Fibroblast of lung (primary cell): ENCODE measurements at regions not wholly inside any gene's neighbourhood (a gene's known extent, or its start where the extent isn't known, plus 50 kb on each side); places are given as distances from the start of the nearest gene placed in this dataset.
"Not testable (repeated sequence)": the region's sequence is repeated elsewhere in the genome, so short reads cannot be mapped to it uniquely, and the experiment has no call there.

ENCODE experiments used
- DNase-seq, 2 donors: peaks; one replicate each; pipeline versions ENCODE4 v3.0.0 to v3.0.0-alpha.2; 2010; ENCODE audit warnings: low read depth in 2 of 2
- H2AFZ ChIP-seq: 2 replicates; pipeline ENCODE4 v1.5.1; 2012; ENCODE audit warnings: low read length, control low read depth, inconsistent platforms
- H3K27ac ChIP-seq: 2 replicates; pipeline ENCODE4 v1.5.1; 2011; ENCODE audit warnings: low read length, control low read depth; ENCODE audit not compliant: insufficient read depth
- H3K27me3 ChIP-seq: 2 replicates; pipeline ENCODE4 v1.5.1; 2011; ENCODE audit warnings: mild to moderate bottlenecking, low read length; ENCODE audit not compliant: control insufficient read depth, insufficient read depth
- H3K36me3 ChIP-seq: 2 replicates; pipeline ENCODE4 v1.5.1; 2011; ENCODE audit warnings: low read length; ENCODE audit not compliant: control insufficient read depth, insufficient read depth
- H3K4me1 ChIP-seq: 2 replicates; pipeline ENCODE4 v1.5.1; 2011; ENCODE audit warnings: low read length; ENCODE audit not compliant: control insufficient read depth, insufficient read depth; ENCODE audit errors: extremely low read depth
- H3K4me2 ChIP-seq: 2 replicates; pipeline ENCODE4 v1.5.1; 2011; ENCODE audit warnings: low read length, control low read depth; ENCODE audit not compliant: insufficient read depth; ENCODE audit errors: extremely low read depth
- H3K4me3 ChIP-seq, 4 experiments: fragments of 200-600 bp in 1 of 4; sonication (generic) in 1 of 4; replicated peaks in 1 of 4; 2 replicates each; pipeline ENCODE4 v1.5.1; 2011 to 2016; ENCODE audit warnings: low read length in 4 of 4, low read depth in 3 of 4, mild to moderate bottlenecking in 3 of 4, control low read depth in 2 of 4, inconsistent platforms in 1 of 4, mixed read lengths in 1 of 4; ENCODE audit not compliant: insufficient read depth in 1 of 4; ENCODE audit errors: control extremely low read depth in 1 of 4
- H3K79me2 ChIP-seq: 2 replicates; pipeline ENCODE4 v1.5.1; 2012; ENCODE audit warnings: mild to moderate bottlenecking, low read length, inconsistent platforms; ENCODE audit not compliant: control insufficient read depth, insufficient read depth
- H3K9ac ChIP-seq: 2 replicates; pipeline ENCODE4 v1.5.1; 2011; ENCODE audit warnings: mild to moderate bottlenecking, low read length, control low read depth; ENCODE audit not compliant: insufficient read depth
- H3K9me3 ChIP-seq: 2 replicates; pipeline ENCODE4 v1.5.1; 2012; ENCODE audit warnings: low read depth, low read length; ENCODE audit not compliant: control insufficient read depth, insufficient read depth
- H4K20me1 ChIP-seq: 2 replicates; pipeline ENCODE4 v1.5.1; 2011; ENCODE audit warnings: low read length; ENCODE audit not compliant: control insufficient read depth, insufficient read depth; ENCODE audit errors: extremely low read depth
- EZH2 ChIP-seq: IDR thresholded peaks from 2 replicates; pipeline ENCODE4 v1.5.1; 2012; ENCODE audit warnings: low read length, control low read depth, mild to moderate bottlenecking; ENCODE audit errors: missing control alignments
- TF ChIP-seq, protein P1 (sequence below), 2 donors: IDR thresholded peaks in 1 of 2; conservative IDR thresholded peaks in 1 of 2; 1 replicate in 1 of 2; 2 replicates in 1 of 2; pipeline ENCODE4 v1.5.1; 2011 to 2012; ENCODE audit warnings: low read length in 2 of 2, control low read depth in 1 of 2, inconsistent platforms in 1 of 2, low read depth in 1 of 2, mild to moderate bottlenecking in 1 of 2

DNA sequence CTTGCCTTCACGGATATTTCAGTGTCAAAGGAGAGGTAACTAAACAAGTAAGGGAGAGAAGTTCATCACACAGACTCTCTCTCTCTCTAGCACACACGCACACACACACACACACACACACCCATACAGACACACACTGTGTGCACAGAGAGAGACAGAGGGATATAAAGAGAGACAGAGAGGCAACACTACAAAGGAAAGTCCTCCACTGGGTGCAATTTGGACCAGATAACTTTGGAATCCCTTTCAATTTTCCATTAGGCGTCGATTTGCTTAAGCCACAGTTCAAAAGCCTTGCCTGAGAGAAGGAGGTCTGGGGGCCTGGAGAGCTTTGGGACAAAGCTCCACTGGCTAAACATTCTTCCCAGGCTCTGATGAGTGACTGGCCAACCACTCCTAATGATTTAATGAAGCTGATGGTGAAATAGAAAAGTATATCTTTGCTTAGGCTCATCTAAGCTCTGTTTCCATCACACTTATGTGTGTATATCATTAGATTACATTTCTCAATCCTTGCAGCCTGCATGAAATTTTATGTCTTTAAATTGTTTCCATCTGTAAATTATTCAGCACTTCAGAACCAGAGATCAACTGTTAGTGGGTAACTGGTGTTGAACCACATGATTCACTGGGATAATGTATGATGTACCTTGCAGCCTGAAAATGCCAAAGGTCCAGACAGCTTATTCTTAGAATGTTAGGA lies 180.8 kb downstream of the MAGEB17 start:
- H3K79me2 ChIP-seq: no peaks in the 10 kb centered on the region

DNA sequence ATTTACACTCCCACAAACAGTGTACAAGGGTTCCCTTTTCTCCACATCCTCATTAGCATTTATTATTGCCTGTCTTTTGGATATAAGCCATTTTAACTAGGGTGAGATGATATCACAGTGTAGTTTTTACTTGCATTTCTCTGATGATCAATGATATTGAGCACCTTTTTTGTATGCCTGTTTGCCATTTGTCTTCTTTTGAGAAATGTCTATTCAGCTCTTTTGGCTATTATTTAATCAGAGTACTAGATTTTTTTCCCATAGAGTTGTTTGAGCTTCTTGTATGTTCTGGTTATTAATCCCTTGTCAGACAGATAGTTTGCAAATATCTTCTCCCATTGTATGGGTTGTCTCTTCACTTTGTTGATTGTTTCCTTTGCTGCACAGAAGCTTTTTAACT lies 190.6 kb downstream of the MAGEB17 start:
- H3K9me3 ChIP-seq: no peaks in the 10 kb centered on the region
- no peaks in the 10 kb centered on the region for H3K27me3 ChIP-seq
- H3K9ac ChIP-seq: no peak overlapping the region
- H4K20me1 ChIP-seq: no peaks in the 10 kb centered on the region
- no peak overlapping the region for H3K27ac ChIP-seq
- DNase-seq: no peak
- H3K4me2 ChIP-seq: no peak overlapping the region
- no peak overlapping the region for H2AFZ ChIP-seq
- no peaks in the 10 kb centered on the region for H3K4me1 ChIP-seq
- no peaks in the 10 kb centered on the region for H3K36me3 ChIP-seq
- H3K4me3 ChIP-seq: no peak overlapping the region
- TF ChIP-seq EZH2: no peak
- TF ChIP-seq, protein P1, sequence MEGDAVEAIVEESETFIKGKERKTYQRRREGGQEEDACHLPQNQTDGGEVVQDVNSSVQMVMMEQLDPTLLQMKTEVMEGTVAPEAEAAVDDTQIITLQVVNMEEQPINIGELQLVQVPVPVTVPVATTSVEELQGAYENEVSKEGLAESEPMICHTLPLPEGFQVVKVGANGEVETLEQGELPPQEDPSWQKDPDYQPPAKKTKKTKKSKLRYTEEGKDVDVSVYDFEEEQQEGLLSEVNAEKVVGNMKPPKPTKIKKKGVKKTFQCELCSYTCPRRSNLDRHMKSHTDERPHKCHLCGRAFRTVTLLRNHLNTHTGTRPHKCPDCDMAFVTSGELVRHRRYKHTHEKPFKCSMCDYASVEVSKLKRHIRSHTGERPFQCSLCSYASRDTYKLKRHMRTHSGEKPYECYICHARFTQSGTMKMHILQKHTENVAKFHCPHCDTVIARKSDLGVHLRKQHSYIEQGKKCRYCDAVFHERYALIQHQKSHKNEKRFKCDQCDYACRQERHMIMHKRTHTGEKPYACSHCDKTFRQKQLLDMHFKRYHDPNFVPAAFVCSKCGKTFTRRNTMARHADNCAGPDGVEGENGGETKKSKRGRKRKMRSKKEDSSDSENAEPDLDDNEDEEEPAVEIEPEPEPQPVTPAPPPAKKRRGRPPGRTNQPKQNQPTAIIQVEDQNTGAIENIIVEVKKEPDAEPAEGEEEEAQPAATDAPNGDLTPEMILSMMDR (conservative IDR thresholded peaks at IDR 0.05 in 1 of 2, IDR thresholded peaks at IDR 0.05 in 1 of 2; ENCODE audit: low read depth in 1 of 2, low read length in 2 of 2): no peak
- H3K79me2 ChIP-seq: no peaks in the 10 kb centered on the region

More for the DNA sequence above, 180.8 kb downstream of the MAGEB17 start:
- Histone ChIP-seq H3K9ac (no peak overlapping the region), H3K9me3 (no peaks in the 10 kb centered on the region), H4K20me1 (no peaks in the 10 kb centered on the region), H3K4me2 (no peak overlapping the region), H3K4me3 (no peak overlapping the region), H3K27me3 (no peaks in the 10 kb centered on the region), H3K4me1 (no peaks in the 10 kb centered on the region), H3K27ac (no peak overlapping the region), H2AFZ (no peak overlapping the region), H3K36me3 (no peaks in the 10 kb centered on the region)
- no peak for DNase-seq
- TF ChIP-seq, protein P1 (conservative IDR thresholded peaks at IDR 0.05 in 1 of 2, IDR thresholded peaks at IDR 0.05 in 1 of 2; ENCODE audit: low read depth in 1 of 2, low read length in 2 of 2): no peak
- TF ChIP-seq EZH2: no peak

DNA sequence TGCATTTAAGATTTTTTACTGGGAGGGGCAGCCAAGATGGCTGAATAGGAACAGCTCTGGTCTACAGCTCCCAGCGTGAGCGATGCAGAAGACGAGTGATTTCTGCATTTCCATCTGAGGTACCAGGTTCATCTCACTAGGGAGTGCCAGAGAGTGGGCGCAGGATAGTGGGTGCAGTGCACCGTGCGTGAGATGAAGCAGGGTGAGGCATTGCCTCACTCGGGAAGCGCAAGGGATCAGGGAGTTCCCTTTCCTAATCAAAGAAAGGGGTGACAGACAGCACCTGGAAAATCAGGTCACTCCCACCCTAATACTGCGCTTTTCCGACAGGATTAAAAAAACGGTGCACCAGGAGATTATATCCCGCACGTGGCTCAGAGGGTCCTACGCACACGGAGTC lies 192.8 kb downstream of the MAGEB17 start:
- H3K4me1 ChIP-seq, H3K9ac ChIP-seq, H3K27ac ChIP-seq, H3K79me2 ChIP-seq, H2AFZ ChIP-seq, H3K4me3 ChIP-seq, H3K9me3 ChIP-seq, H4K20me1 ChIP-seq, H3K4me2 ChIP-seq, H3K36me3 ChIP-seq, H3K27me3 ChIP-seq, DNase-seq: not testable (repeated sequence)
